A673 (cell line): ENCODE measurements at regions not wholly inside any gene's neighbourhood (a gene's known extent, or its start where the extent isn't known, plus 50 kb on each side); places are given as distances from the start of the nearest gene placed in this dataset.

Experiments used
- BruUV-seq: library from RNA; stranded (reverse); fragments of 400-500 nt; replicated peaks from 2 replicates; lab custom pipeline; 2021; lab: Mats Ljungman, UMichigan
- CTCF ChIA-PET: fragments of 300-600 bp; sonication (Branson Sonifier 250); formaldehyde crosslinking; loops from one replicate; lab custom pipeline; 2022; ENCODE audit warnings: antibody characterized with exemption; lab: Charles Lee
- POLR2A ChIA-PET: fragments of 300-600 bp; sonication (Branson Sonifier 250); formaldehyde crosslinking; loops from one replicate; lab custom pipeline; 2022; ENCODE audit warnings: antibody characterized with exemption; ENCODE audit not compliant: low non-redundant PET; lab: Charles Lee
- DNase-seq: peaks from one replicate; pipeline ENCODE4 v3.0.0-alpha.2; 2015; ENCODE audit warnings: low spot score
- H3K27ac ChIP-seq: fragments of 200-600 bp; sonication (generic); 2 replicates; pipeline ENCODE4 v1.5.1; 2016; ENCODE audit warnings: mixed run types, low read depth, mild to moderate bottlenecking, mixed read lengths, antibody characterized with exemption, low read length; ENCODE audit not compliant: poor library complexity, severe bottlenecking
- H3K27me3 ChIP-seq: fragments of 200-600 bp; sonication (generic); replicated peaks from 2 replicates; pipeline ENCODE4 v1.6.1; 2017; ENCODE audit warnings: mixed run types, low read depth, mild to moderate bottlenecking, mixed read lengths, antibody characterized with exemption, low read length; ENCODE audit not compliant: insufficient read depth, poor library complexity
- H3K36me3 ChIP-seq: fragments of 200-600 bp; sonication (generic); 2 replicates; pipeline ENCODE4 v1.6.1; 2016; ENCODE audit warnings: mixed run types, mild to moderate bottlenecking, mixed read lengths, antibody characterized with exemption, low read length; ENCODE audit not compliant: insufficient read depth, poor library complexity, severe bottlenecking
- H3K4me1 ChIP-seq: fragments of 200-600 bp; sonication (generic); 2 replicates; pipeline ENCODE4 v1.6.1; 2017; ENCODE audit warnings: mixed run types, mild to moderate bottlenecking, mixed read lengths, antibody characterized with exemption, low read length; ENCODE audit not compliant: insufficient read depth, poor library complexity, severe bottlenecking
- H3K4me3 ChIP-seq: fragments of 200-600 bp; sonication (generic); 2 replicates; pipeline ENCODE4 v1.5.1; 2016; ENCODE audit warnings: low read depth, mixed run types, mild to moderate bottlenecking, mixed read lengths, low read length; ENCODE audit not compliant: poor library complexity, severe bottlenecking
- H3K9me3 ChIP-seq: fragments of 200-600 bp; sonication (generic); 2 replicates; pipeline ENCODE4 v1.6.1; 2016; ENCODE audit warnings: mixed run types, low read depth, mild to moderate bottlenecking, mixed read lengths, antibody characterized with exemption, low read length; ENCODE audit not compliant: poor library complexity, severe bottlenecking
- EZH2 ChIP-seq: fragments of 200-600 bp; sonication (generic); IDR thresholded peaks from 2 replicates; pipeline ENCODE4 v1.6.1; 2017; ENCODE audit warnings: borderline replicate concordance, low read depth, mild to moderate bottlenecking, mixed read lengths, antibody characterized with exemption, low read length; ENCODE audit not compliant: poor library complexity, severe bottlenecking
- intact Hi-C: fragments of 100-400 bp; cut with micrococcal nuclease; formaldehyde crosslinking; loops from one replicate; pipeline ENCODE4 v1.10.0; 2022; ENCODE audit not compliant: unreplicated experiment
- TF ChIP-seq, protein P1 (sequence below): fragments of 300-800, 200-600 bp; sonication (generic); conservative IDR thresholded peaks from 2 replicates; pipeline ENCODE4 v1.5.1; 2017; ENCODE audit warnings: low read depth, mild to moderate bottlenecking, antibody characterized with exemption, low read length, moderate library complexity, mixed read lengths

- Histone ChIP-seq H3K4me3 (no peak overlapping the region), H3K4me1 (no peaks in the 10 kb centered on the region), H3K9me3 (peaks cover 38% of the 10 kb centered on the region), H3K27me3 (no peaks in the 10 kb centered on the region), H3K27ac (no peak overlapping the region), H3K36me3 (no peaks in the 10 kb centered on the region)
- ChIA-PET CTCF (no interaction called here), POLR2A (no interaction called here)
- DNase-seq, result no peak
- TF ChIP-seq, protein P1, sequence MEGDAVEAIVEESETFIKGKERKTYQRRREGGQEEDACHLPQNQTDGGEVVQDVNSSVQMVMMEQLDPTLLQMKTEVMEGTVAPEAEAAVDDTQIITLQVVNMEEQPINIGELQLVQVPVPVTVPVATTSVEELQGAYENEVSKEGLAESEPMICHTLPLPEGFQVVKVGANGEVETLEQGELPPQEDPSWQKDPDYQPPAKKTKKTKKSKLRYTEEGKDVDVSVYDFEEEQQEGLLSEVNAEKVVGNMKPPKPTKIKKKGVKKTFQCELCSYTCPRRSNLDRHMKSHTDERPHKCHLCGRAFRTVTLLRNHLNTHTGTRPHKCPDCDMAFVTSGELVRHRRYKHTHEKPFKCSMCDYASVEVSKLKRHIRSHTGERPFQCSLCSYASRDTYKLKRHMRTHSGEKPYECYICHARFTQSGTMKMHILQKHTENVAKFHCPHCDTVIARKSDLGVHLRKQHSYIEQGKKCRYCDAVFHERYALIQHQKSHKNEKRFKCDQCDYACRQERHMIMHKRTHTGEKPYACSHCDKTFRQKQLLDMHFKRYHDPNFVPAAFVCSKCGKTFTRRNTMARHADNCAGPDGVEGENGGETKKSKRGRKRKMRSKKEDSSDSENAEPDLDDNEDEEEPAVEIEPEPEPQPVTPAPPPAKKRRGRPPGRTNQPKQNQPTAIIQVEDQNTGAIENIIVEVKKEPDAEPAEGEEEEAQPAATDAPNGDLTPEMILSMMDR, result no peak
- no peak for TF ChIP-seq EZH2
- intact Hi-C loops, result no loop called here
- BruUV-seq, result no TSS peak
Measured at GRCh38 chr5:8329773-8330172, 460.8 kb downstream of the MTRR start.

- TF ChIP-seq, protein P1, result no peak
- TF ChIP-seq EZH2, result no peak
- intact Hi-C loops, result no loop called here
- H3K27ac ChIP-seq, result no peak overlapping the region
- H3K36me3 ChIP-seq, result no peaks in the 10 kb centered on the region
- CTCF ChIA-PET, result interaction anchor here (0.6 to 1.0 kb wide), 2 partner anchors 8 to 386 kb away, joined by 3 read pairs; no protein-coding TSS in a partner anchor
- BruUV-seq, result no TSS peak
- H3K4me1 ChIP-seq, result no peaks in the 10 kb centered on the region
- H3K9me3 ChIP-seq, result peaks cover 30% of the 10 kb centered on the region
- H3K27me3 ChIP-seq, result no peaks in the 10 kb centered on the region
- DNase-seq, result no peak
- H3K4me3 ChIP-seq, result no peak overlapping the region
- POLR2A ChIA-PET, result no interaction called here
Measured at GRCh38 chr5:8332666-8333445, 463.9 kb downstream of the MTRR start.

- Histone ChIP-seq H3K36me3 (no peaks in the 10 kb centered on the region), H3K27me3 (no peaks in the 10 kb centered on the region), H3K4me1 (no peaks in the 10 kb centered on the region), H3K27ac (no peak overlapping the region), H3K9me3 (peaks cover 26% of the 10 kb centered on the region), H3K4me3 (no peak overlapping the region)
- no TSS peak for BruUV-seq
- intact Hi-C loops, result no loop called here
- POLR2A ChIA-PET, result no interaction called here
- CTCF ChIA-PET, result interaction anchor here (0.6 to 1.0 kb wide), 2 partner anchors 7 to 385 kb away, joined by 3 read pairs; no protein-coding TSS in a partner anchor
- no peak for DNase-seq
- TF ChIP-seq, protein P1, result no peak
- no peak for TF ChIP-seq EZH2
Measured at GRCh38 chr5:8333485-8333884, 464.5 kb downstream of the MTRR start.
